H9 (cell line): ENCODE measurements at regions not wholly inside any gene's neighbourhood (a gene's known extent, or its start where the extent isn't known, plus 50 kb on each side); places are given as distances from the start of the nearest gene placed in this dataset.

Experiments used
- DNase-seq: peaks from one replicate; pipeline ENCODE4 v3.0.0-alpha.2; 2017
- H2AFZ ChIP-seq: one replicate; pipeline ENCODE4 v1.6.1; 2013; ENCODE audit warnings: mild to moderate bottlenecking, low read length, control low read depth, moderate library complexity
- H2AK5ac ChIP-seq: 2 replicates; pipeline ENCODE4 v1.6.1; 2013; ENCODE audit warnings: low read length, control low read depth, mixed read lengths; ENCODE audit not compliant: insufficient read length
- H2BK120ac ChIP-seq: one replicate; pipeline ENCODE4 v1.6.1; 2013; ENCODE audit warnings: low read depth, mild to moderate bottlenecking, low read length, control low read depth, inconsistent platforms; ENCODE audit not compliant: poor library complexity, severe bottlenecking
- H2BK12ac ChIP-seq: 2 replicates; pipeline ENCODE4 v1.6.1; 2013; ENCODE audit warnings: low read length, control low read depth, mixed read lengths, low read depth; ENCODE audit not compliant: insufficient read length
- H2BK15ac ChIP-seq: 2 replicates; pipeline ENCODE4 v1.6.1; 2013; ENCODE audit warnings: low read depth, low read length, control low read depth
- H2BK20ac ChIP-seq: one replicate; pipeline ENCODE4 v1.6.1; 2013; ENCODE audit warnings: low read depth, mild to moderate bottlenecking, low read length, control low read depth, inconsistent platforms; ENCODE audit not compliant: poor library complexity, severe bottlenecking
- H2BK5ac ChIP-seq: 2 replicates; pipeline ENCODE4 v1.6.1; 2013; ENCODE audit warnings: low read length, control low read depth, mixed read lengths; ENCODE audit not compliant: insufficient read length
- H3K14ac ChIP-seq: 2 replicates; pipeline ENCODE4 v1.6.1; 2013; ENCODE audit warnings: low read length, control low read depth; ENCODE audit not compliant: insufficient read depth
- H3K18ac ChIP-seq: 2 replicates; pipeline ENCODE4 v1.6.1; 2013; ENCODE audit warnings: low read depth, mild to moderate bottlenecking, mixed read lengths, low read length, control low read depth; ENCODE audit not compliant: insufficient read length
- H3K23ac ChIP-seq: 2 replicates; pipeline ENCODE4 v1.6.1; 2013; ENCODE audit warnings: low read length, control low read depth, mixed read lengths, low read depth; ENCODE audit not compliant: insufficient read length
- H3K23me2 ChIP-seq: 2 replicates; pipeline ENCODE4 v1.6.1; 2013; ENCODE audit warnings: low read depth, mild to moderate bottlenecking, mixed read lengths, low read length, control low read depth; ENCODE audit not compliant: insufficient read length, poor library complexity, severe bottlenecking
- H3K27ac ChIP-seq: 2 replicates; pipeline ENCODE4 v1.5.1; 2013; ENCODE audit warnings: low read length, control low read depth, mixed read lengths, low read depth; ENCODE audit not compliant: insufficient read length
- H3K27me3 ChIP-seq: 2 replicates; pipeline ENCODE4 v1.6.1; 2013; ENCODE audit warnings: low read length, control low read depth, inconsistent platforms; ENCODE audit not compliant: insufficient read depth
- H3K4ac ChIP-seq: 2 replicates; pipeline ENCODE4 v1.6.1; 2013; ENCODE audit warnings: low read depth, mild to moderate bottlenecking, control low read depth, inconsistent platforms, low read length, moderate library complexity
- H3K4me1 ChIP-seq: 2 replicates; pipeline ENCODE4 v1.6.1; 2013; ENCODE audit warnings: low read length, control low read depth, inconsistent platforms; ENCODE audit not compliant: insufficient read depth
- H3K4me2 ChIP-seq: 2 replicates; pipeline ENCODE4 v1.6.1; 2013; ENCODE audit warnings: low read length, control low read depth, mixed read lengths; ENCODE audit not compliant: insufficient read length, insufficient read depth
- H3K56ac ChIP-seq: 2 replicates; pipeline ENCODE4 v1.6.1; 2013; ENCODE audit warnings: low read depth, mild to moderate bottlenecking, mixed read lengths, low read length, control low read depth; ENCODE audit not compliant: insufficient read length
- H3K79me1 ChIP-seq: 2 replicates; pipeline ENCODE4 v1.6.1; 2013; ENCODE audit warnings: low read depth, mild to moderate bottlenecking, moderate library complexity, low read length, control low read depth, inconsistent platforms; ENCODE audit not compliant: insufficient read depth, poor library complexity, severe bottlenecking
- H3K79me2 ChIP-seq: 2 replicates; pipeline ENCODE4 v1.6.1; 2013; ENCODE audit warnings: low read length, control low read depth, inconsistent platforms; ENCODE audit not compliant: insufficient read depth
- H3K9ac ChIP-seq: 2 replicates; pipeline ENCODE4 v1.6.1; 2013; ENCODE audit warnings: low read length, control low read depth, mixed read lengths; ENCODE audit not compliant: insufficient read length; ENCODE audit errors: extremely low read depth
- H3K9me3 ChIP-seq: one replicate; pipeline ENCODE4 v1.6.1; 2013; ENCODE audit warnings: low read depth, low read length, inconsistent platforms; ENCODE audit not compliant: control insufficient read depth
- H3T11ph ChIP-seq: one replicate; pipeline ENCODE4 v1.6.1; 2013; ENCODE audit warnings: mild to moderate bottlenecking, low read length, control low read depth, inconsistent platforms
- H4K20me1 ChIP-seq: one replicate; pipeline ENCODE4 v1.6.1; 2013; ENCODE audit not compliant: control insufficient read depth, insufficient read length, insufficient read depth
- H4K5ac ChIP-seq: 2 replicates; pipeline ENCODE4 v1.6.1; 2013; ENCODE audit warnings: low read depth, mild to moderate bottlenecking, mixed read lengths, low read length, control low read depth; ENCODE audit not compliant: insufficient read length
- H4K8ac ChIP-seq: replicated peaks from 2 replicates; pipeline ENCODE4 v1.6.1; 2013; ENCODE audit warnings: low read length, control low read depth, mixed read lengths, low read depth; ENCODE audit not compliant: insufficient read length
- H4K91ac ChIP-seq: 2 replicates; pipeline ENCODE4 v1.6.1; 2013; ENCODE audit warnings: low read depth, mild to moderate bottlenecking, moderate library complexity, mixed read lengths, low read length, control low read depth; ENCODE audit not compliant: insufficient read length
- H3K27ac Mint-ChIP-seq, 3 experiments: 2 replicates in 2 of 3; 3 replicates in 1 of 3; pipeline ENCODE4 v1.8.0; 2020 to 2021; ENCODE audit warnings: mixed read lengths in 3 of 3, mild to moderate bottlenecking in 1 of 3, moderate library complexity in 1 of 3
- H3K27me3 Mint-ChIP-seq: 2 replicates; pipeline ENCODE4 v1.8.0; 2021; ENCODE audit warnings: low read depth, mild to moderate bottlenecking, moderate library complexity, mixed read lengths
- H3K36me3 Mint-ChIP-seq, 3 experiments: 2 replicates in 2 of 3; 3 replicates in 1 of 3; pipeline ENCODE4 v1.8.0; 2020 to 2021; ENCODE audit warnings: low read depth in 3 of 3, mixed read lengths in 3 of 3; ENCODE audit not compliant: insufficient read depth in 1 of 3
- H3K4me1 Mint-ChIP-seq, 2 experiments: 2 replicates each; pipeline ENCODE4 v1.8.0; 2020; ENCODE audit warnings: mixed read lengths in 2 of 2
- H3K4me3 Mint-ChIP-seq, 2 experiments: 2 replicates in 1 of 2; 3 replicates in 1 of 2; pipeline ENCODE4 v1.8.0; 2020 to 2021; ENCODE audit warnings: mild to moderate bottlenecking in 2 of 2, mixed read lengths in 2 of 2, moderate library complexity in 1 of 2
- H3K9me3 Mint-ChIP-seq, 2 experiments: 2 replicates in 1 of 2; 3 replicates in 1 of 2; pipeline ENCODE4 v1.8.0; 2020; ENCODE audit warnings: mild to moderate bottlenecking in 2 of 2, mixed read lengths in 2 of 2, moderate library complexity in 1 of 2
- CTCF ChIP-seq: fragments of 200-600 bp; sonication (generic); conservative IDR thresholded peaks from 3 replicates; pipeline ENCODE4 v1.8.0; 2021; ENCODE audit warnings: antibody characterized with exemption, mild to moderate bottlenecking
- WGBS: extraction: QIAGEN DNeasy Blood & Tissue Kit; methylation state at CpG from one replicate; pipeline ENCODE4 v1.1.7; 2013; ENCODE audit warnings: missing lambda C conversion rate, low lambda C conversion rate, mixed read lengths; ENCODE audit not compliant: insufficient read length; ENCODE audit errors: extremely low coverage; 5-methylcytosine and 5-hydroxymethylcytosine counted together

GRCh38 chr18:47403317-47403716, 151.9 kb upstream of the SKOR2 start:
- H4K8ac ChIP-seq: no peak overlapping the region
- H3K36me3 Mint-ChIP-seq: peaks cover 0 to 8% (median 6%) of the 10 kb centered on the region in 3 experiments; a peak in 2 of 7 replicates
- no peak for DNase-seq
- H3K4me1 Mint-ChIP-seq: peaks cover 37 to 46% of the 10 kb centered on the region in 2 experiments
- H3K27me3 ChIP-seq: no peaks in the 10 kb centered on the region
- H3K23ac ChIP-seq: no peak overlapping the region
- no peak overlapping the region for H2BK12ac ChIP-seq
- H2BK20ac ChIP-seq: no peak overlapping the region
- no peak overlapping the region for H2BK15ac ChIP-seq
- H2BK120ac ChIP-seq: no peak overlapping the region
- no peaks in the 10 kb centered on the region; the same call in 1 of the 2 replicates for H3K4me1 ChIP-seq
- H3K18ac ChIP-seq: no peak overlapping the region
- H3K27ac Mint-ChIP-seq: no peak overlapping the region
- H2BK5ac ChIP-seq: no peak overlapping the region
- no peak overlapping the region for H4K91ac ChIP-seq
- H3K4me2 ChIP-seq: no peak overlapping the region
- H2AK5ac ChIP-seq: no peak overlapping the region
- H4K20me1 ChIP-seq: no peaks in the 10 kb centered on the region
- no peak overlapping the region for H3K14ac ChIP-seq
- no peak overlapping the region for H3K27ac ChIP-seq
- H4K5ac ChIP-seq: no peak overlapping the region
- no peaks in the 10 kb centered on the region for H3K9me3 ChIP-seq
- H3K9me3 Mint-ChIP-seq: peaks cover 0 to 7% of the 10 kb centered on the region in 2 experiments; a peak in 2 of 5 replicates
- H3K79me1 ChIP-seq: no peaks in the 10 kb centered on the region
- H3K4me3 Mint-ChIP-seq: no peak overlapping the region
- no peak for TF ChIP-seq CTCF
- no peak overlapping the region for H3T11ph ChIP-seq
- no peak overlapping the region for H3K9ac ChIP-seq
- H3K4ac ChIP-seq: no peak overlapping the region
- no peaks in the 10 kb centered on the region for H3K23me2 ChIP-seq
- no peaks in the 10 kb centered on the region for H3K79me2 ChIP-seq
- H2AFZ ChIP-seq: no peak overlapping the region
- WGBS: no CpG with 5 or more reads among the region's 8 CpGs
- H3K27me3 Mint-ChIP-seq: peaks cover 34% of the 10 kb centered on the region
- no peak overlapping the region for H3K56ac ChIP-seq
